H7 (cell line): ENCODE measurements at regions not wholly inside any gene's neighbourhood (a gene's known extent, or its start where the extent isn't known, plus 50 kb on each side); places are given as distances from the start of the nearest gene placed in this dataset.
A peak's percentile ranks its signal among the peaks of the same experiment; 100 is the strongest.
"Not testable (repeated sequence)": the region's sequence is repeated elsewhere in the genome, so short reads cannot be mapped to it uniquely, and the experiment has no call there.

ENCODE experiments used
- DNase-seq: peaks from one replicate; pipeline ENCODE4 v3.0.0; 2012
- H3K27me3 ChIP-seq: 2 replicates; pipeline ENCODE4 v1.6.0; 2011; ENCODE audit warnings: mild to moderate bottlenecking, low read length; ENCODE audit not compliant: control insufficient read depth, insufficient read depth
- H3K36me3 ChIP-seq: replicated peaks from 2 replicates; pipeline ENCODE4 v1.5.1; 2011; ENCODE audit warnings: low read length; ENCODE audit not compliant: control insufficient read depth, insufficient read depth
- H3K4me3 ChIP-seq: 2 replicates; pipeline ENCODE4 v1.5.1; 2011; ENCODE audit warnings: low read depth, mild to moderate bottlenecking, control low read depth, low read length, moderate library complexity; ENCODE audit not compliant: insufficient read depth

DNA sequence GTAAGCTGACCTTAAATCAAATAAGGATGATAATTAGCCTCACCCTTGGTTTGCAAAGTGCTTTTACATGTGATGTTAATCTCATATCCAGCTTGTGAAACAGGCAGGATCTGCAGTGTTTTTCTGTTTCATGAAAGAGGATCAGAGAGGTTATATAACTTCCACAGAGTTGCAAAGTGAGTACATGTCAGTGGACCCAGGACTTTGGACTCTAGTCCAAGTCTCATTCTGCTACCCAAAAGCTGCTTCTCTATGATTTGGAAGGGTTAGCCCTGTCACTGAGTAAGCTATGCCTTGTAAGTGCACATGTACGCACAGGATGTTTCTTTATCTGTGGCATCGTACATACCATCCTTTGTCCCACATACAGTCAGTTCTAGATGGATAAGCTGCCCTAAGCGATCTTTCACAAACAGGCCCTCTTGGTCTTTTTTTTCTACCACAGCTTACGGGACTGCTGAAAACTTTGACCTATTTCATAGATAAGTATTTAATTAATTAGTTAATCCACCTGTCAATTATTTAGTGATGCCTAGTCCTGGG lies 322.9 kb downstream of the TMEM38B start:
- no peaks in the 10 kb centered on the region for H3K36me3 ChIP-seq

DNA sequence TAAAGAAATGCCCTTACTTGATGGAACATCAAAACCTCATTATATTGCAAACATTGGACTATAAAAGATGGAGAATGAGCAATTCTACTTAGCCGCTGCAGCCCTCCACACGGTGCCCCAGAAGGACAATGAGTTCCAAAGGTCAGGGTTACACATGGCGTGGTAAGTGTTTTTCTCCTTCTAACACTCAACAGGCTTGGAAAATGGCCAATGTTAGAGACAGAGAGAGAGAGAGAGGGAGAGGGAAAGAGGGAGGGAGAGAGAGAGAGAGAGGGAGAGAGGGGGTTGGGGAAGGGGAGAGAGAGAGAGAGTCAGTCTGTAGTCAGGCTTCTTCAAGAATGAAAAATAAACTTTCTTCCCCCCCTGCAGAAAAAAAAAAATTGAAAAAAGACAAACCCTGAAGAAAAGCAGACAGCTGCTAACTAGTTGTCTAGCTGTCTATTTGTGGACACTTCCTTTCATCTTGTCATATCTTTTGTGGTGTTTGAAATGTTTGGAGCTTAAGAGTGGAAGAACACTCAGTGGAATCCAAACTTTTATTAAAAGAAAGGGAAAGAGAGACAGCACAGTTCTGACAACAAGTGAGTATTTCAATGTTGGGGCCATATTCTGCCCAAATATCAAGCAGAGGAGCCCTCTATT lies 324.8 kb downstream of the TMEM38B start:
- DNase-seq, result no peak
- H3K36me3 ChIP-seq, result no peaks in the 10 kb centered on the region
- H3K27me3 ChIP-seq, result no peaks in the 10 kb centered on the region
- no peak overlapping the region; the same call in 1 of the 2 replicates for H3K4me3 ChIP-seq

More for the DNA sequence above, 322.9 kb downstream of the TMEM38B start:
- no peak for DNase-seq
- Histone ChIP-seq H3K27me3 (no peaks in the 10 kb centered on the region), H3K4me3 (no peak overlapping the region)

DNA sequence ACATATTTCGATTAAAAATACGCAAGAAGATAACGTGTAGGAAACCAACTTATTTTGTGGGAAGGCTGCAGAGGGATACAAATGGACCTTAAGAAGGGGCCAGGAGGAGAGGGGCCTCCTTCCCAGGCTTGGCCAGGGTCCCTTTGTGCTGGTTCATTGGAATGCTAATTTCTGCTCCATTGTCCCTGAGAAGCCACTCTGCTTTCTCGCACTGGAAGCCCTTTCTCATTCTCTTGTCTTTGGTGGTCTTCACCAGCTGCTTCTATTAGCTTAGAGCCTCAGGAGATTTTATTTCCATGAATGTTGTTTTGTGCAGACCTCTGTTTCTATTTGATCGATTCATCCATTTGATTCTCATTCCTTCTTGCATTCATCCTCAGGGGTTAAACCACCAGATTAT lies 325.4 kb downstream of the TMEM38B start:
- Histone ChIP-seq H3K36me3 (no peaks in the 10 kb centered on the region), H3K4me3 (no peak overlapping the region; the same call in 1 of the 2 replicates), H3K27me3 (no peaks in the 10 kb centered on the region)
- peak; percentile 38 for DNase-seq

DNA sequence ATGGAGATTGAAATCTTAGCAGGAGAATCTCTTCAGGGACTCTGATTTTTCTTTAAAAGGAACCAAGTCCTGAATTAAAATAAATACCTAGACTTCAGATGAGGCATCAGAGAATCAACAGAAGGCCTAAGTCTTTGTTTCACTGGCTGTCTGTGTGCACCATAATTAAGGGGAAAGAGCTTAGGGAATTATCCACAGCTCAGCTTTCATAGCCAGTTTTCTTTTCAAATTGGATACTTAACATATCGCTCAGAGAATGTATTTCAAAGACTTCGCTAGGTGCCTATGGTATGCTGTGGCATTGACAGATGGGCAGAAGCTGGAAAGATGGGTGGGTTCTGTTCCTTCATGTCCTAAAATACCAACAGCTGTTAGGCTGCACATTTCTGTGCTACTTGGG lies 325.8 kb downstream of the TMEM38B start:
- Histone ChIP-seq H3K36me3 (no peaks in the 10 kb centered on the region), H3K4me3 (no peak overlapping the region), H3K27me3 (no peaks in the 10 kb centered on the region)
- no peak for DNase-seq

DNA sequence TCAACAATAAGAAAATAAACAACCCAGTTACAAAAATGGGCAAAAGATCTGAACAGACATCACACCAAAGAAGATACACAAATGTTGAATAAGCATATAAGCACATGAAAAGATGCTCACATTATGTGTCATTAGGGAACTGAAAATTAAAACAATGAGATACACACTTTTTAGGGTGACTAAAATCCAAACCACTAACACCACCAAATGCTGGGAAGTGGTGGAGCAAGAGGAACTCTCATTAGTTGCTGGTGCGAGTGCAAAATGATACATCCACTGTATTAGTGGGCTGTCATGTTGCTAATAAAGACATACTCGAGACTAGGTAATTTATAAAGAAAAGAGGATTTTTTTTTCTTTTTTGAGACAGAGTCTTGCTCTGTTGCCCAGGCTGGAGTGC lies 329.1 kb downstream of the TMEM38B start:
- Histone ChIP-seq H3K4me3 (no peak overlapping the region), H3K27me3 (no peaks in the 10 kb centered on the region), H3K36me3 (no peaks in the 10 kb centered on the region)
- no peak for DNase-seq

DNA sequence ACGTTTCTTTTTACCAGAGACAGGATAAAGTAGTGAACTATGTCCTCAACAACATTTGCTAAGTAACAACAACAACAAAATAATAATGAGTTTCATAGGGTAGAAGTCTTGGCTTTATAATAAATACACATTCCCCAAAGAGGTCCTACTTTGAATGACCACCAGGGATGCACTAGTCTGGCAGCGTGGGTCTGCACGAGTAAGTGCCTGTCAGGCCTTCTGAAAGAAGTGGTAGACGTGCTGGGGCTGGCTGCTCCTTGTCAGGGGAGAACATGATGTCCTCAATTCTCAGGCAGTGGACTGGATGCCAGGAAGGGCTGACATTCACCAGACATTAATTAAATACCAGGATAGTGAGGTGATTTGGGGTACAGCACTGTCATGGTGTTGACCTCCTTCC lies 331.1 kb downstream of the TMEM38B start:
- DNase-seq, result no peak
- no peaks in the 10 kb centered on the region for H3K27me3 ChIP-seq
- H3K36me3 ChIP-seq, result no peaks in the 10 kb centered on the region
- no peak overlapping the region for H3K4me3 ChIP-seq

DNA sequence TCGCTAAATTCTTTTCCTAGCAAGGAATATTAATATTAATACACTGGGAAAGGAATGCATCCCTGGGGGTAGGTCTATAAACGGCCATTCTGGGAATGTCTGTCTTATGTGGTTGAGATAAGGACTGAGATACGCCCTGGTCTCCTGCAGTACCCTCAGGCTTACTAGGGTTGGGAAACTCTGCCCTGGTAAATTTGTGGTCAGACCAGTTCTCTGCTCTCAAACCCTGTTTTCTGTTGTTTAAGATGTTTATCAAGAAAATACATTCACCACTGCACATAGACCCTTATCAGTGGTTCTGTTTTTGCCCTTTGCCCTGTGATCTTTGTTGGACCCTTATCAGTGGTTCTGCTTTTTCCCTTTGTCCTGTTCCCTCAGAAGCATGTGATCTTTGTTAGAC lies 335.8 kb downstream of the TMEM38B start:
- not testable (repeated sequence) for H3K27me3 ChIP-seq, DNase-seq, H3K36me3 ChIP-seq, H3K4me3 ChIP-seq

DNA sequence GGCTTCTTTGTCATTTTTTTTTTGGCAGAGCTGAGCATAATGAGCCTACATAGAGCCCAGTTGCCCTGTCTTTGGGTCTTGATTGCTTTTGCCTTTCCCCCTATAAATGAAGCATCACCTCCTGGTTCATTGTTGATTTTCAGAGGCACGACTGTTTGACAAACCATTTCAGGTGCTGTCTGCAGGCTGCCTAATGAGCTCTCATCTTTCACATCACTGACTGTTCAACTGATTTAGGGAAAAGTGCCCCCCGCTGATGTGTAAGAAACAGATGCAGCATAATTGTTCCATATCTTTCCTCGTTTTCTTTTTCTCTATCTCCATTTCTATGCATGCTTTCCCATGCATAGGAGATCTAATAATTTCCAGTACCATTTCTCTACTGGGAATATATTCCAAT lies 338.6 kb downstream of the TMEM38B start:
- no peak for DNase-seq
- H3K4me3 ChIP-seq, result no peak overlapping the region
- no peaks in the 10 kb centered on the region for H3K27me3 ChIP-seq
- no peaks in the 10 kb centered on the region for H3K36me3 ChIP-seq

DNA sequence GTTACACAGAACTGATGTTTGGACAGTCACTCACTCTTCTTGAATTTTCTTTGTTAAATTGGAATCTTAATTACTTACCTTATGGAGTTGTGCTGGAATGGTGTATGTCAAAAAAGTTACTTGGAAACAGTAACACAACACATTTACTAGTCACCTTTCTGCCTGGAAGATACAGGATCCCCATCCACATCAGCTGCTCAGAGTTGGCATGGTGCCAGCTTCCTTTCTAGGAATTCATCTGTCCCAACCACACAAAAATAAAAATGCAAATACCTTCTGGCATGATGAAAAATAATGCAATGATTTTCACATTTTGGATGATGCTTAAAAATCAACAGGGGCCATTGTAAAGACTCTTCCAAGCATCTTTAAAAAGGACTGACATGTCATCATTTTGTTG lies 341.5 kb downstream of the TMEM38B start:
- H3K27me3 ChIP-seq, result no peaks in the 10 kb centered on the region
- H3K4me3 ChIP-seq, result no peak overlapping the region
- DNase-seq, result no peak
- H3K36me3 ChIP-seq, result no peaks in the 10 kb centered on the region

DNA sequence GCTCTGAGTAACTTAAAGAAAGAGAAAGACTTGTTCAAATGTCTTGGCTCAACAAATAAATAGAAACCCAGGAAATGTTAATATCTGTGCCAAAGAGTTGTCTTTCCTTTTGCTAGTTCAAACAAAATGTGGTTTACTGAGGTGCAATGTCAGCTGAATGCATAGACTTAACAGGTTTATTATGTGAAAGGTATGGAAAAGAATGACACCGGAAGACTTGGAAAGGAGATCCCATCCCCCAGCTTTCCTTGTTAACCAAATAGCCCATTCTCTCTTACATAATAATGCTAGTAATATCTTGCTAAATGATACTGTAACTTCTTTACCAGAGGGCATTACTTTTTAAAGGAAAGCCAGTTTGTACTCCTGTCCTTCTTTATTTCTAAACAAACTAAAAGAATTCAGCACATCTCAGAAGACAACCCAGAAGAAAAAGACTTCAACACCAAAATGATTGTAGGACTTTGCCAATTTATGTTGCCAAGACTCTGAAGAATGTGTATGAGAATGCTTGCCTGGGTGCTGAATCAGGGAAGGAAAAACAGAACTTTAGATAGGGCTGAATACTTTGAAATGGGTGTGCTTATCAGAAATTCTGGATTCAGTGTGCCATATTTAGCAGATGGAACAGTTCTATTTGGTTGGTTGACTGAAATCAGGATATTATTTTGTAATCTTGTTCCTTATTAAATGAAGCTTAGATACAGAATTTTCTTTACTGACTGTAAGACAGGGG lies 344.1 kb downstream of the TMEM38B start:
- Histone ChIP-seq H3K36me3 (no peaks in the 10 kb centered on the region), H3K27me3 (no peaks in the 10 kb centered on the region), H3K4me3 (no peak overlapping the region)
- no peak for DNase-seq

DNA sequence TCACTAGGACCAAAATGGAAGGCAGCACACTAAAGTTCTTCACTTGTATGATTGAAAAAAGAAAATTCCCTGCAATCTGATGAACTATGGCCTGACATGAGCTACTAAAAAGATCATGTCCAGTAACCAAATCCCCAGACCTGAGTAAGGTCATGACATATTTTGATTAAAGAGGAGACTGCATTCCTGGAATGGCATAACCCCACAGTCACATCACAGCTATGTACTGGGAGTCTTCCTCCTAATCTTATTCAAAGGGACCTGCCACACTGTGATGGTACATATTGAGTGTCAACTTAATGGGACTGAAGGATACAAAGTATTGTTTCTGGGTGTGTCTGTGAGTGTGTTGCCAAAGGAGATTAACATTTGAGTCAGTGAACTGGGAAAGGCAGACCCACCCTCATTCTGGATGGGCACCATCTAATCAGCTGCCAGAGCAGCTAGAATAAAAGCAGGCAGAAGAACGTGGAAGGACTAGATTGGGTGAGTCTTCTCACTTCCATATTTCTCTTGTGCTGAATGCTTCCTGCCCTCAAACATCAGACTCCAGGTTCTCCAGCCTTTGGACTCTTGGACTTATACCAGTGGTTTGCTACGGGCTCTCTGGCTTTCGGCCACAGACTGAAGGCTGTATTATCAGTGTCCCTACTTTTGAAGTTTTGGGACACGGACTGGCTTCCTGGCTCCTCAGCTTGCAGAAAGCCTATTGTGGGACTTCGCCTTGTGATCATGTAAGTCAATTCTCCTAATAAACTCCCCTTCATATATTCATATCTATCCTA lies 345.0 kb downstream of the TMEM38B start:
- Histone ChIP-seq H3K27me3 (no peaks in the 10 kb centered on the region), H3K36me3 (no peaks in the 10 kb centered on the region), H3K4me3 (no peak overlapping the region)
- no peak for DNase-seq

DNA sequence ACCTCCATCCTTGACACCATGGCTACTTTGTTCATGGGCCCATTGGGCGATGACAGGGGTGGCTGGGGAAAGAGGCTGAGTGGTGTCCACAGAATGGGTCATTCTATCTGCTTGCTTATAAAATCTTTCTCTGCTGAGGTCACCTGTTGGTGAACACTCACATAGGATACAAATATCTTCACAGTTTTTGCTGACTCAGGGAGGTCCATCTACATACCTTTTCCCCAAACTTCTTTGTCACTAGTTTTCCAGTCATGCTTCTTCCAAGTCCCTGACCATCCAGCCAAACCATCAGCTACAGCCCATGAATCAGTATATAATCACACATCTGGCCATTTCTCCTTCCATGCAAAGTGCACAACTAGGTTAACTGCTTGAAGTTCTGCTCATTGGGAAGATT lies 347.6 kb downstream of the TMEM38B start:
- not testable (repeated sequence) for H3K27me3 ChIP-seq, DNase-seq, H3K4me3 ChIP-seq, H3K36me3 ChIP-seq

DNA sequence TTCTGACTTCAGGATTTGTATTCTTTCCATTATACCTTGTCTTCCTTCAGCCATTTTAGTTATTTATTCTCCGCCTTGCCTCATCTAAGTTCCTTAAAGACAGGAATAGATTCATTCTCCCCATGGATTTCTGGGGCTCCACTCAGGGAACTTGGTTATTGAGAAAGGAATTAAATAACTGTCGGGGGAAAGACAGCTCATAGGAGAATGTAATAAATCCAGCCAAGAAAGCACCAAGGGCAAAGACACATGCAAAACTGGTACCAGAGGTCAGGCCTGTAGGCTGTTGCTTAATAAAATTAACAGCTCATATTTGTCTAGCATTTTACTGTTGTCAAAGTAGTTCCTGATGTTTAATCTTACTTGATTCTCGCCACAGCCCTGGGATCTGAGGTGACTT lies 357.2 kb downstream of the TMEM38B start:
- H3K27me3 ChIP-seq, result no peaks in the 10 kb centered on the region
- H3K4me3 ChIP-seq, result no peak overlapping the region
- H3K36me3 ChIP-seq, result no peaks in the 10 kb centered on the region
- no peak for DNase-seq

DNA sequence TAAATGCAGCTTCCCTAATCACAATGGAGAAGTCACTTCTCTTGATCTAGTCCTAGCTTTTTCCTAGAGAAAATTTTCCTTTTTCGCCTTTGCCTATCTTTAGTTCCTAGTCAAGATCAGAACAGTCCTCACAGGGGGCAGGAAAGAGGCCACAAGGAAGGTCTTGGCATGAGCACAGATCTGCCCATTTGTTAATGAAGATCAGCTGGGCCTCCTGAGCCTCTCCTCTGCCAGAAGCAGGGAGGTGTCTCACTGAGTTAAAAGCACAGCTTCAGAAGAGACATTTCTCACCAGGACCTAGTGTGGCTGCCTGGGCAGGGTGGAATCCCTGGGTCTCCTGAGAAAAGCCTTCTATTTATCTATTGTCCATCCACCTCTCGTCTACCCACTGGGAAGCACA lies 357.8 kb downstream of the TMEM38B start:
- Histone ChIP-seq H3K27me3 (no peaks in the 10 kb centered on the region), H3K36me3 (no peaks in the 10 kb centered on the region), H3K4me3 (no peak overlapping the region)
- no peak for DNase-seq

DNA sequence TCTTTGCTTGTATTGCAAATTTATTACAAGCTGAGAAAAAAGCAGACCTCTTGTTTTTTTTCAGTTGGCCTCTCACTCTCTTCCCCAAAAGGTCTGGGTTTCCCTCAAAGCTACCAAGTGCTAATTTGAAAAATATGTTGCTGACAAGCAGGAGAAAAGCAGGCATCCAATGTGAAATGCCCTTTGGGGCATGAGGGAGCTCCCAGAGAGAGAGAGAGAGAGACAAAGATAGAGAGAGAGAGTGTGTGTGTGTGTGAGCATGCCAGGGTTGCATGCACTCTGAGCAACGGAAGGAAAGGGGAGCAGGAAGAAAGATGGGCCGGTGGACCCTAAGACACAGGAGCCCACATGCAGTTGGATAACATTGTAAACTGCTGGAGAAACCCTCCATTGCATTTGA lies 358.4 kb downstream of the TMEM38B start:
- Histone ChIP-seq H3K36me3 (no peaks in the 10 kb centered on the region), H3K27me3 (no peaks in the 10 kb centered on the region), H3K4me3 (no peak overlapping the region)
- DNase-seq, result no peak
